ENCODE measurements at regions not wholly inside any gene's neighbourhood (a gene's known extent, or its start where the extent isn't known, plus 50 kb on each side); places are given as distances from the start of the nearest gene placed in this dataset.

- Histone ChIP-seq H3K4me3 (ENCODE audit: control insufficient read depth in 1 of 7, extremely low read depth in 1 of 7, insufficient read depth in 4 of 7, low read depth in 2 of 7, low read length in 6 of 7) (no peak overlapping the region), H3K27ac (ENCODE audit: insufficient read depth in 1 of 2, low read depth in 1 of 2, low read length in 2 of 2, poor library complexity in 1 of 2, severe bottlenecking in 2 of 2) (no peak overlapping the region), H3K4me1 (ENCODE audit: control extremely low read depth in 1 of 4, control insufficient read depth in 4 of 4, insufficient read depth in 4 of 4, low read length in 3 of 4) (no peaks in the 10 kb centered on the region), H3K27me3 (replicated peaks in 2 of 5; ENCODE audit: control insufficient read depth in 4 of 5, insufficient read depth in 5 of 5, low read length in 4 of 5) (no peaks in the 10 kb centered on the region), H3K9me3 (ENCODE audit: control extremely low read depth in 1 of 5, control insufficient read depth in 4 of 5, insufficient read depth in 2 of 5, low read depth in 1 of 5, low read length in 4 of 5) (no peaks in the 10 kb centered on the region), H3K36me3 (ENCODE audit: control insufficient read depth in 4 of 4, insufficient read depth in 4 of 4, low read length in 3 of 4) (no peaks in the 10 kb centered on the region)
- CTCF ChIA-PET = no interaction called here
- WGBS (ENCODE audit: insufficient coverage) = no CpG with 5 or more reads among the region's 1 CpG
- POLR2A ChIA-PET = no interaction called here
- no peak for DNase-seq
Measured at GRCh38 chr5:144101616-144102015, 68.8 kb downstream of the YIPF5 start.

DNA sequence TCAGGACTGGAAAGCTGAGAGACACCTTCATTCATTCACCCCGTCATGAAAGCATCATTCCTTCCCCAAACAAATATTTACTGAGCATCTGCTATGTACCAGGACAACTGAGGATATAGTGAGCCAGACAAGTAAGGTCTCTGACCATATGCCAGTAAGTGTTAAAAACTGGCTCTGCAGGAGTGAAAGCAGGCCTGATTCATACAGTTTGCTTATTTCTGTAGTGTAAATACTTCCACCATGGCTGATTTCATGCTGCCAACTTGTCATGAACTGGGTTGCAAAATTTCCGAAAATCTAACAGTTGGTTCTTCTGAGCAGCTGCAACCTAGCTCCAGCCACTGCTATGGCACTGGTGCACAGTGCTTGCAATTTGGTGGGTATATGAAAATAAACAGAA lies 68.1 kb downstream of the YIPF5 start:
- no peaks in the 10 kb centered on the region for H3K36me3 ChIP-seq (ENCODE audit: control insufficient read depth in 4 of 4, insufficient read depth in 4 of 4, low read length in 3 of 4)
- H3K4me3 ChIP-seq (ENCODE audit: control insufficient read depth in 1 of 7, extremely low read depth in 1 of 7, insufficient read depth in 4 of 7, low read depth in 2 of 7, low read length in 6 of 7) = no peak overlapping the region
- ChIA-PET POLR2A (no interaction called here), CTCF (no interaction called here)
- no peak for DNase-seq
- WGBS (ENCODE audit: insufficient coverage) = 100% methylated on average over 1 of the region's 2 CpGs
- no peaks in the 10 kb centered on the region for H3K9me3 ChIP-seq (ENCODE audit: control extremely low read depth in 1 of 5, control insufficient read depth in 4 of 5, insufficient read depth in 2 of 5, low read depth in 1 of 5, low read length in 4 of 5)
- H3K27ac ChIP-seq (ENCODE audit: insufficient read depth in 1 of 2, low read depth in 1 of 2, low read length in 2 of 2, poor library complexity in 1 of 2, severe bottlenecking in 2 of 2) = no peak overlapping the region
- H3K27me3 ChIP-seq (replicated peaks in 2 of 5; ENCODE audit: control insufficient read depth in 4 of 5, insufficient read depth in 5 of 5, low read length in 4 of 5) = no peaks in the 10 kb centered on the region
- no peaks in the 10 kb centered on the region for H3K4me1 ChIP-seq (ENCODE audit: control extremely low read depth in 1 of 4, control insufficient read depth in 4 of 4, insufficient read depth in 4 of 4, low read length in 3 of 4)

DNA sequence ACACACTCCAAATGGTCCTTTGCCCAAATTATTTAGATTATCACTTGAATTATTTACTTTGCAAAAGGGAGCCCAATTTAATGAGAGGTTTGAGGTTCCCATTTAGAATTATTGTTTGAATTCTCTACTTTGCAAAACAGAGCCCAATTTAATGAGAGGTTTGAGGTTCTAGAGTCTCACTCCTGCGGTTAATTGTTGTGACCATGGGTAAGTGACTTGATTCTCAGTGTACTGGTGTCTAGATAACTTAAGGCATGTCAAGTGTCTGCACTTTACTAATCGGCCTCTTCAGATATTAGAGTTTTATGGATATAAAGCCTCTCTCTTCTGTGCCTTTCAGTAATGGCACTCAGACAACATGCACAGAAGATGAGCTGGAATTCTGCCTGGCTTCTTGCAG lies 67.5 kb downstream of the YIPF5 start:
- POLR2A ChIA-PET = no interaction called here
- CTCF ChIA-PET = no interaction called here
- Histone ChIP-seq H3K27me3 (replicated peaks in 2 of 5; ENCODE audit: control insufficient read depth in 4 of 5, insufficient read depth in 5 of 5, low read length in 4 of 5) (no peaks in the 10 kb centered on the region), H3K4me3 (ENCODE audit: control insufficient read depth in 1 of 7, extremely low read depth in 1 of 7, insufficient read depth in 4 of 7, low read depth in 2 of 7, low read length in 6 of 7) (no peak overlapping the region), H3K9me3 (ENCODE audit: control extremely low read depth in 1 of 5, control insufficient read depth in 4 of 5, insufficient read depth in 2 of 5, low read depth in 1 of 5, low read length in 4 of 5) (no peaks in the 10 kb centered on the region), H3K4me1 (ENCODE audit: control extremely low read depth in 1 of 4, control insufficient read depth in 4 of 4, insufficient read depth in 4 of 4, low read length in 3 of 4) (no peaks in the 10 kb centered on the region), H3K27ac (ENCODE audit: insufficient read depth in 1 of 2, low read depth in 1 of 2, low read length in 2 of 2, poor library complexity in 1 of 2, severe bottlenecking in 2 of 2) (no peak overlapping the region), H3K36me3 (ENCODE audit: control insufficient read depth in 4 of 4, insufficient read depth in 4 of 4, low read length in 3 of 4) (no peaks in the 10 kb centered on the region)
- no peak for DNase-seq
- WGBS (ENCODE audit: insufficient coverage) = 100% methylated on average over 2 of the region's 2 CpGs

- Histone ChIP-seq H3K4me1 (ENCODE audit: control extremely low read depth in 1 of 4, control insufficient read depth in 4 of 4, insufficient read depth in 4 of 4, low read length in 3 of 4) (no peaks in the 10 kb centered on the region), H3K27me3 (replicated peaks in 2 of 5; ENCODE audit: control insufficient read depth in 4 of 5, insufficient read depth in 5 of 5, low read length in 4 of 5) (peaks cover 0 to 3% (median 0%) of the 10 kb centered on the region in 5 experiments), H3K4me3 (ENCODE audit: control insufficient read depth in 1 of 7, extremely low read depth in 1 of 7, insufficient read depth in 4 of 7, low read depth in 2 of 7, low read length in 6 of 7) (no peak overlapping the region), H3K9me3 (ENCODE audit: control extremely low read depth in 1 of 5, control insufficient read depth in 4 of 5, insufficient read depth in 2 of 5, low read depth in 1 of 5, low read length in 4 of 5) (no peaks in the 10 kb centered on the region), H3K36me3 (ENCODE audit: control insufficient read depth in 4 of 4, insufficient read depth in 4 of 4, low read length in 3 of 4) (no peaks in the 10 kb centered on the region), H3K27ac (ENCODE audit: insufficient read depth in 1 of 2, low read depth in 1 of 2, low read length in 2 of 2, poor library complexity in 1 of 2, severe bottlenecking in 2 of 2) (no peak overlapping the region)
- 100% methylated on average over 6 of the region's 6 CpGs for WGBS (ENCODE audit: insufficient coverage)
- POLR2A ChIA-PET = no interaction called here
- no peak for DNase-seq
- CTCF ChIA-PET = no interaction called here
Measured at GRCh38 chr5:144103611-144104485, 66.6 kb downstream of the YIPF5 start.

DNA sequence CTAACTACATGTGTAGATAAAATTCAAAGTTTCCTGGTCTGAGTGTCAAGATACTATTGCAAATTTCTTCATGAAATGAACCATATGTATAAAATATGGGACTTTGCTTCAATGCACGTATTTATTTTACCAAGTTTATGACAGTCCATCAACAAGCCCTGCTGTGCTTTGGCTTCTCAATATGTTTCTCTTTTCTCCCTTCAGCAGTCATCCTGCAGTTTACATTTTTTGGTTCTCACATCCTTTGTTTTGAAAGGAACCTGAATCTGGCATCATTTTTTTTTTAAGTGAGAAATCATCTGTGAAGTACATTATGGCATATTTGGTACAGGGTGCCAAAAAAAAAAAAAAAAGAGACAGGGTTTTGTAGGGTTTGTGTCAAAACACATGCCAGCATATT lies 65.1 kb downstream of the YIPF5 start:
- CTCF ChIA-PET = no interaction called here

DNA sequence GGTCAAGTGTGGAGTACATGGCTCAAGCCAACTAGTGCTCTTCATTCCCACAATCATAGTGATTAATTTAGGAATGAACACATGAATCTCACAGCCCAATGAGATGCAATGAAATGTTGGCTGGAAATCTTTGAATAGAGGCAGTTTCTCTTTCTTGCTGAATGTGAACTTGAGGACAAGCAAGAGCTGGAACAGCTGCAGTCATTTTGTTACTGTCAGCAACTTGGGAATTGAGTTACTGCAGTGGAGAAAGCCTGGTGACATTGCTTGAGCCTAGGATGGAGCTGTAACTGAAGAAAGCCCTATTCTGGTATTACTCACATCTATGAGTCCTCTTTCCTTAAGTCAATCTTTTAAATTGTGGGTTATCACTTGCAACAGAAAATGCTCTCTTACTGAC lies 62.3 kb downstream of the YIPF5 start:
- H3K4me3 ChIP-seq (ENCODE audit: control insufficient read depth in 1 of 7, extremely low read depth in 1 of 7, insufficient read depth in 4 of 7, low read depth in 2 of 7, low read length in 6 of 7) = no peak overlapping the region
- no peaks in the 10 kb centered on the region for H3K9me3 ChIP-seq (ENCODE audit: control extremely low read depth in 1 of 5, control insufficient read depth in 4 of 5, insufficient read depth in 2 of 5, low read depth in 1 of 5, low read length in 4 of 5)
- no peak overlapping the region for H3K27ac ChIP-seq (ENCODE audit: insufficient read depth in 1 of 2, low read depth in 1 of 2, low read length in 2 of 2, poor library complexity in 1 of 2, severe bottlenecking in 2 of 2)
- peaks cover 0 to 3% (median 0%) of the 10 kb centered on the region in 5 experiments for H3K27me3 ChIP-seq (replicated peaks in 2 of 5; ENCODE audit: control insufficient read depth in 4 of 5, insufficient read depth in 5 of 5, low read length in 4 of 5)
- CTCF ChIA-PET = interaction anchor here (1.1 kb wide), 1 partner anchor 10 kb away, joined by 3 read pairs; no protein-coding TSS in a partner anchor
- DNase-seq = no peak
- H3K4me1 ChIP-seq (ENCODE audit: control extremely low read depth in 1 of 4, control insufficient read depth in 4 of 4, insufficient read depth in 4 of 4, low read length in 3 of 4) = no peaks in the 10 kb centered on the region
- H3K36me3 ChIP-seq (ENCODE audit: control insufficient read depth in 4 of 4, insufficient read depth in 4 of 4, low read length in 3 of 4) = no peaks in the 10 kb centered on the region
- POLR2A ChIA-PET = no interaction called here

More for the DNA sequence above, 65.1 kb downstream of the YIPF5 start:
- no CpG with 5 or more reads among the region's 1 CpG for WGBS (ENCODE audit: insufficient coverage)
- no peaks in the 10 kb centered on the region for H3K36me3 ChIP-seq (ENCODE audit: control insufficient read depth in 4 of 4, insufficient read depth in 4 of 4, low read length in 3 of 4)
- DNase-seq = no peak
- POLR2A ChIA-PET = no interaction called here
- H3K27ac ChIP-seq (ENCODE audit: insufficient read depth in 1 of 2, low read depth in 1 of 2, low read length in 2 of 2, poor library complexity in 1 of 2, severe bottlenecking in 2 of 2) = no peak overlapping the region
- peaks cover 0 to 3% (median 0%) of the 10 kb centered on the region in 5 experiments for H3K27me3 ChIP-seq (replicated peaks in 2 of 5; ENCODE audit: control insufficient read depth in 4 of 5, insufficient read depth in 5 of 5, low read length in 4 of 5)
- H3K4me1 ChIP-seq (ENCODE audit: control extremely low read depth in 1 of 4, control insufficient read depth in 4 of 4, insufficient read depth in 4 of 4, low read length in 3 of 4) = no peaks in the 10 kb centered on the region
- no peaks in the 10 kb centered on the region for H3K9me3 ChIP-seq (ENCODE audit: control extremely low read depth in 1 of 5, control insufficient read depth in 4 of 5, insufficient read depth in 2 of 5, low read depth in 1 of 5, low read length in 4 of 5)
- no peak overlapping the region for H3K4me3 ChIP-seq (ENCODE audit: control insufficient read depth in 1 of 7, extremely low read depth in 1 of 7, insufficient read depth in 4 of 7, low read depth in 2 of 7, low read length in 6 of 7)
